ENCODE measurements at regions not wholly inside any gene's neighbourhood (a gene's known extent, or its start where the extent isn't known, plus 50 kb on each side); places are given as distances from the start of the nearest gene placed in this dataset.

DNA sequence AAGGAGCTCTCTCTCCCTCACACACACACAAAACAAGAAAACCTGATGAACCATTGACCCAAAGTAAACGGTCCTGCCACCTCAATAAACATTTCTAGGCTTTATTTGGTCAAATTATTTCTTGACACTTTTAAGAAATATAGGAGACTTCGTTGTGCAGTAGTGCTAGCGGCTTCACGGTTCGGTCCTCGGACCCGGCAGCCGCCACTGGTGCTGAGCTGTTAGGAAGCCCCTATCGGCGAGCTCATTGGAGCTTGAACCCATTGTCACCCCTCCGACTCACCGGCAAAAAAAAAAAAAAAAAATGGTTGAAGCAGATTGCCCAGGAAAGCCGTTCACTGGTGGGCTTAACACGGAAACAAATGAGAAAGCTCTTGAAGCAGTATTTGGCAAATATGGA lies 1695.6 kb upstream of the ACO1 start:
- no peak overlapping the region for H3K4me3 ChIP-seq (ENCODE audit: control insufficient read depth, low read depth, low read length)
- TF ChIP-seq CTCF (conservative IDR thresholded peaks at IDR 0.05; ENCODE audit: control insufficient read depth, insufficient read depth, low read depth, low read length) = no peak
- DNase-seq (ENCODE audit: low read depth) = no peak

- no peak for DNase-seq (ENCODE audit: low read depth)
- no peak for TF ChIP-seq CTCF (conservative IDR thresholded peaks at IDR 0.05; ENCODE audit: control insufficient read depth, insufficient read depth, low read depth, low read length)
- no peak overlapping the region for H3K4me3 ChIP-seq (ENCODE audit: control insufficient read depth, low read depth, low read length)
These were observed 1686.5 kb upstream of the ACO1 start for GRCh38 chr9:30697958-30698357.

DNA sequence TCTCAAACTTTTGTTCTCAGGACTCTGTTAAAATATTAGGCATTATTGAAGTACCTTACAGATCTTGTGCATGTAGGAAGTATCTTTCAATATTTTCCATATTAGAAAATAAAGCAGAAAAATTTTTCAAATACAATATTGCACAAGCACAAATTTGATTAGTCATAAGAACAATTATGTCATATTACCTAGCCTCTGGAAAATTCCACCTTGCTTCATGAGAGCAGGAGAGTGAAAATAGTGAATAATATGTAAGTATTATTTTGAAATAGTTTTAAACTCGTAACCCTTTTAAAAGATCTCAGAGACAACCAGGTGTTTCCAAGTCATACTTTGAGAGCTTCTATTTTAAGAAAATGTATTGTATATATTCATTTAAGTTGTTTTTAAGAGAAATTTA lies 1672.9 kb upstream of the ACO1 start:
- DNase-seq (ENCODE audit: low read depth) = no peak
- no peak overlapping the region for H3K4me3 ChIP-seq (ENCODE audit: control insufficient read depth, low read depth, low read length)
- no peak for TF ChIP-seq CTCF (conservative IDR thresholded peaks at IDR 0.05; ENCODE audit: control insufficient read depth, insufficient read depth, low read depth, low read length)

DNA sequence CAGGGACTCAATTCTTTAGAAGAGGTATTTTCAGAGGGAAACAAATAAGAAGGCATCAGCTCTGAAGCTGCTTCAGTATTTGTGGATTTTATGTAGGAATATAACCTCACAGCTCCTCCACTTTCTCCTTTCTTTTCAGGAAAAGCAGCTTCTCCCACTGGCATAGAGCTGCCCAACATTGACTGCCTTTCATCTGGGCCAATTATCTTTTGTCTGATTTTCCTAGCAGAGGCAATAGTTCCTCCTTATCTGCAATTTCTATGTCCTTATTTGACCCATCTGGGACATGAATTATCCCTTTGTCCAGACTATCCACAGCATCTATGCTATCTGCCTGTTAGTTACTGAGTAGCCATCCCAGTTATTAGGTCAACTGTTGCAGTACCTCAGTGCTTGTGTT lies 1671.2 kb upstream of the ACO1 start:
- H3K4me3 ChIP-seq (ENCODE audit: control insufficient read depth, low read depth, low read length) = no peak overlapping the region
- TF ChIP-seq CTCF (conservative IDR thresholded peaks at IDR 0.05; ENCODE audit: control insufficient read depth, insufficient read depth, low read depth, low read length) = no peak
- DNase-seq (ENCODE audit: low read depth) = no peak

DNA sequence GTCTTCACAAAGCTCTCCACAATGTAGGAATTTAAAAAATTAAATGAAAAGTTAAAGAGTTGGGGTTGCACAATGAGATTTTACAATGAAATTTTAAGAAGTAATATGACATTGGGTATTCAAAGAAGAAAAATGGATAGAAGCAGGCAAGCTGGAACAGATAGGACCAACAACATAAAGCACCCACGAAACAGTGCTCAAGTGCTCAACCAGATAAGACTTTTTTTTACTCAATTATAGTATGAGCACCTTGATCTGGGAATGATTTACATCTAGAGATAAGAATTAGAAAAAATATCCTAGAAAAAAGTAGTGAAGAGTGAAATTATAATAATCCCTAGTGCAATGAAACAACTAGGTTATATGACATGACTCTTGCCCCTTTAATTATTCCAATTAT lies 1670.1 kb upstream of the ACO1 start:
- DNase-seq (ENCODE audit: low read depth) = no peak
- no peak for TF ChIP-seq CTCF (conservative IDR thresholded peaks at IDR 0.05; ENCODE audit: control insufficient read depth, insufficient read depth, low read depth, low read length)
- no peak overlapping the region for H3K4me3 ChIP-seq (ENCODE audit: control insufficient read depth, low read depth, low read length)

DNA sequence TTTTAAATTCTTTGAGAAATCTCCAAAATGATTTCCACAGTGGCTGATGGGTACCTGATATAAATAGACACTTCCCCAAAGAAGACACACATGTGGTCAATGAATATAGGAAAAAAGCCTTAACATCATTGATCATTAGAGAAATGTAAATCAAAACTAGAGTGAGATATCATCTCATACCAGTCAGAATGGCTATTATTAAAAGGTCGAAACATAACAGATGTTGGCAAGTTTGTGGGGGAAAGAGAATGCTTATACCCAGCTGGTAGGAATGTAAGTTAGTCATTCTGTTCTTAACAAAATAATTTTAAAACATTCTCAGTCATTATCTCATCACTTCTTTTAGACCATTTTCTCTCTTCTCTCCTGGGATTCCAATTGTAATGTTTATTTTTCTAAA lies 1666.0 kb upstream of the ACO1 start:
- DNase-seq (ENCODE audit: low read depth) = no peak

More for the DNA sequence above, 1666.0 kb upstream of the ACO1 start:
- TF ChIP-seq CTCF (conservative IDR thresholded peaks at IDR 0.05; ENCODE audit: control insufficient read depth, insufficient read depth, low read depth, low read length) = no peak
- H3K4me3 ChIP-seq (ENCODE audit: control insufficient read depth, low read depth, low read length) = no peak overlapping the region
